ENCODE measurements at regions not wholly inside any gene's neighbourhood (a gene's known extent, or its start where the extent isn't known, plus 50 kb on each side); places are given as distances from the start of the nearest gene placed in this dataset.

- Histone ChIP-seq H3K4me3 (ENCODE audit: low read length in 3 of 3) (no peak overlapping the region), H3K9ac (ENCODE audit: low read length in 3 of 3) (no peak overlapping the region), H3K27ac (ENCODE audit: low read depth in 2 of 2, low read length in 2 of 2) (no peak overlapping the region), H3K4me1 (ENCODE audit: control insufficient read depth in 2 of 3, insufficient read depth in 2 of 3, low read depth in 1 of 3, low read length in 3 of 3) (no peaks in the 10 kb centered on the region), H3K9me3 (ENCODE audit: control insufficient read depth in 2 of 3, insufficient read depth in 1 of 3, low read length in 3 of 3) (peaks cover 0 to 5% (median 0%) of the 10 kb centered on the region in 3 donors), H3K36me3 (ENCODE audit: control insufficient read depth in 2 of 3, insufficient read depth in 3 of 3, low read length in 3 of 3) (no peaks in the 10 kb centered on the region), H3K27me3 (ENCODE audit: control insufficient read depth, insufficient read depth, low read length) (no peaks in the 10 kb centered on the region)
- FAIRE-seq, result no peak
- DNase-seq, result no peak
- intact Hi-C loops (cut with DNase I), result no loop called here
- no peak for TF ChIP-seq CTCF (IDR thresholded peaks at IDR 0.05; ENCODE audit: borderline replicate concordance, extremely low read depth, insufficient read depth)
Measured at GRCh38 chr2:183404392-183404791, 280.1 kb downstream of the NUP35 start.

GRCh38 chr2:183408562-183408961, 284.3 kb downstream of the NUP35 start:
- Histone ChIP-seq H3K4me1 (ENCODE audit: control insufficient read depth in 2 of 3, insufficient read depth in 2 of 3, low read depth in 1 of 3, low read length in 3 of 3) (no peaks in the 10 kb centered on the region), H3K27me3 (ENCODE audit: control insufficient read depth, insufficient read depth, low read length) (no peaks in the 10 kb centered on the region), H3K36me3 (ENCODE audit: control insufficient read depth in 2 of 3, insufficient read depth in 3 of 3, low read length in 3 of 3) (no peaks in the 10 kb centered on the region), H3K4me3 (ENCODE audit: low read length in 3 of 3) (no peak overlapping the region), H3K9ac (ENCODE audit: low read length in 3 of 3) (no peak overlapping the region), H3K9me3 (ENCODE audit: control insufficient read depth in 2 of 3, insufficient read depth in 1 of 3, low read length in 3 of 3) (peaks cover 0 to 5% (median 0%) of the 10 kb centered on the region in 3 donors), H3K27ac (ENCODE audit: low read depth in 2 of 2, low read length in 2 of 2) (no peak overlapping the region)
- no peak for FAIRE-seq
- intact Hi-C loops (cut with DNase I), result no loop called here
- DNase-seq, result no peak
- no peak for TF ChIP-seq CTCF (IDR thresholded peaks at IDR 0.05; ENCODE audit: borderline replicate concordance, extremely low read depth, insufficient read depth)

- no peak for TF ChIP-seq CTCF (IDR thresholded peaks at IDR 0.05; ENCODE audit: borderline replicate concordance, extremely low read depth, insufficient read depth)
- Histone ChIP-seq H3K9me3 (ENCODE audit: control insufficient read depth in 2 of 3, insufficient read depth in 1 of 3, low read length in 3 of 3) (peaks cover 0 to 4% (median 0%) of the 10 kb centered on the region in 3 donors), H3K27me3 (ENCODE audit: control insufficient read depth, insufficient read depth, low read length) (no peaks in the 10 kb centered on the region), H3K36me3 (ENCODE audit: control insufficient read depth in 2 of 3, insufficient read depth in 3 of 3, low read length in 3 of 3) (no peaks in the 10 kb centered on the region), H3K9ac (ENCODE audit: low read length in 3 of 3) (no peak overlapping the region), H3K4me3 (ENCODE audit: low read length in 3 of 3) (no peak overlapping the region), H3K27ac (ENCODE audit: low read depth in 2 of 2, low read length in 2 of 2) (no peak overlapping the region), H3K4me1 (ENCODE audit: control insufficient read depth in 2 of 3, insufficient read depth in 2 of 3, low read depth in 1 of 3, low read length in 3 of 3) (no peaks in the 10 kb centered on the region)
- DNase-seq (no peak), FAIRE-seq (no peak)
- intact Hi-C loops (cut with DNase I), result no loop called here
Measured at GRCh38 chr2:183409662-183410061, 285.4 kb downstream of the NUP35 start.

DNA sequence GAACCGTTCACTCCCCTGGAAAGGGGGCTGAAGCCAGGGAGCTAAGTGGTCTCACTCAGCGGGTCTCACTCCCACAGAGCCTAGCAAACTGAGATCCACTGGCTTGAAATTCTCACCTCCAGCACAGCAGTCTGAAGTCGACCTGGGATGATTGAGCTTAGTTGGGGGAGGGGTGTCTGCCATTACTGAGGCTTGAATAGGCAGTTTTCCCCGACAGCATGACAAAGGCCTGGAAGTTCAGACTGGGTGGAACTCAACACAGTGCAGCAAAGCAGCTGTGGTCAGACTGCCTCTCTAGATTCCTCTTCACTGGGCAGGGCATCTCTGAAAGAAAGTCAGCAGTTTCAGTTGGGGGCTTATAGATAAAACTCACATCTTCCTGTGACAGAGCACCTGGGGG, 292.5 kb downstream of the NUP35 start:
- H3K27me3 ChIP-seq (ENCODE audit: control insufficient read depth, insufficient read depth, low read length), result no peaks in the 10 kb centered on the region
- H3K4me3 ChIP-seq (ENCODE audit: low read length in 3 of 3), result no peak overlapping the region
- no peak overlapping the region for H3K9ac ChIP-seq (ENCODE audit: low read length in 3 of 3)
- H3K4me1 ChIP-seq (ENCODE audit: control insufficient read depth in 2 of 3, insufficient read depth in 2 of 3, low read depth in 1 of 3, low read length in 3 of 3), result no peaks in the 10 kb centered on the region
- no peaks in the 10 kb centered on the region for H3K36me3 ChIP-seq (ENCODE audit: control insufficient read depth in 2 of 3, insufficient read depth in 3 of 3, low read length in 3 of 3)
- FAIRE-seq, result no peak
- TF ChIP-seq CTCF (IDR thresholded peaks at IDR 0.05; ENCODE audit: borderline replicate concordance, extremely low read depth, insufficient read depth), result no peak
- H3K27ac ChIP-seq (ENCODE audit: low read depth in 2 of 2, low read length in 2 of 2), result no peak overlapping the region
- no peak for DNase-seq
- no peaks in the 10 kb centered on the region for H3K9me3 ChIP-seq (ENCODE audit: control insufficient read depth in 2 of 3, insufficient read depth in 1 of 3, low read length in 3 of 3)
- intact Hi-C loops (cut with DNase I), result no loop called here
